H1 (cell line): ENCODE measurements at regions not wholly inside any gene's neighbourhood (a gene's known extent, or its start where the extent isn't known, plus 50 kb on each side); places are given as distances from the start of the nearest gene placed in this dataset.

Source experiments
- CTCF ChIA-PET: fragments of 300-600 bp; sonication (Branson Sonifier 250); formaldehyde crosslinking; loops from one replicate; lab custom pipeline; 2021; ENCODE audit not compliant: partially characterized antibody; lab: Charles Lee
- POLR2A ChIA-PET: fragments of 300-600 bp; sonication (Branson Sonifier 250); formaldehyde crosslinking; loops from one replicate; lab custom pipeline; 2021; ENCODE audit warnings: inconsistent platforms; ENCODE audit not compliant: partially characterized antibody; lab: Charles Lee
- DNase-seq, 2 experiments: peaks; one replicate each; pipeline versions ENCODE4 v3.0.0 to v3.0.0-alpha.2; 2010 to 2022; ENCODE audit warnings: low spot score in 2 of 2, low read depth in 1 of 2, mixed read lengths in 1 of 2
- FAIRE-seq: peaks from 2 replicates; lab custom pipeline; 2011; peaks lifted over from hg19 to GRCh38; lab: Jason Lieb, UNC
- H2AFZ ChIP-seq: 2 replicates; pipeline ENCODE4 v1.8.1; 2012; ENCODE audit warnings: low read length, inconsistent platforms
- H2AK5ac ChIP-seq: 2 replicates; pipeline ENCODE4 v1.6.1; 2013; ENCODE audit warnings: low read depth, low read length
- H2BK120ac ChIP-seq: replicated peaks from 2 replicates; pipeline ENCODE3; 2013; ENCODE audit warnings: low read depth, low read length, inconsistent platforms
- H2BK12ac ChIP-seq: 2 replicates; pipeline ENCODE4 v1.6.1; 2013; ENCODE audit warnings: low read depth, low read length
- H2BK15ac ChIP-seq: 2 replicates; pipeline ENCODE4 v1.6.1; 2013; ENCODE audit warnings: low read length
- H2BK20ac ChIP-seq: 2 replicates; pipeline ENCODE4 v1.6.1; 2013; ENCODE audit warnings: low read length
- H2BK5ac ChIP-seq: 2 replicates; pipeline ENCODE4 v1.6.1; 2013; ENCODE audit warnings: low read depth, low read length
- H3K14ac ChIP-seq: 2 replicates; pipeline ENCODE4 v1.6.1; 2013; ENCODE audit warnings: inconsistent platforms; ENCODE audit not compliant: insufficient read length
- H3K18ac ChIP-seq: 2 replicates; pipeline ENCODE4 v1.6.1; 2013; ENCODE audit warnings: low read length; ENCODE audit errors: extremely low read depth
- H3K23ac ChIP-seq: 2 replicates; pipeline ENCODE4 v1.6.1; 2013; ENCODE audit warnings: inconsistent platforms; ENCODE audit not compliant: insufficient read length
- H3K23me2 ChIP-seq: 2 replicates; pipeline ENCODE4 v1.6.1; 2013; ENCODE audit warnings: low read depth, low read length
- H3K27ac ChIP-seq: 2 replicates; pipeline ENCODE4 v1.6.1; 2011; ENCODE audit warnings: low read depth, low read length, inconsistent platforms
- H3K27me3 ChIP-seq, 4 experiments: replicated peaks in 1 of 4; 1 replicate in 1 of 4; 2 replicates in 3 of 4; pipeline versions ENCODE4 v1.6.1 to v1.8.1; 2011 to 2013; ENCODE audit warnings: low read length in 3 of 4, mild to moderate bottlenecking in 3 of 4, inconsistent platforms in 2 of 4, mixed read lengths in 2 of 4, moderate library complexity in 1 of 4; ENCODE audit not compliant: control insufficient read depth in 3 of 4, insufficient read depth in 3 of 4; ENCODE audit errors: extremely low read depth in 1 of 4
- H3K36me3 ChIP-seq, 4 experiments: 2 replicates each; pipeline versions ENCODE4 v1.6.1 to v1.8.1; 2011 to 2013; ENCODE audit warnings: mild to moderate bottlenecking in 4 of 4, low read length in 3 of 4, moderate library complexity in 2 of 4, control low read depth in 1 of 4, inconsistent platforms in 1 of 4; ENCODE audit not compliant: insufficient read depth in 4 of 4, control insufficient read depth in 2 of 4
- H3K4ac ChIP-seq: replicated peaks from 2 replicates; pipeline ENCODE3; 2013; ENCODE audit warnings: low read length, low read depth, mixed read lengths, inconsistent platforms; ENCODE audit not compliant: insufficient read length
- H3K4me1 ChIP-seq, 4 experiments: replicated peaks in 1 of 4; 1 replicate in 1 of 4; 2 replicates in 3 of 4; pipeline versions ENCODE4 v1.6.1 to v1.8.1; 2011 to 2013; ENCODE audit warnings: low read length in 3 of 4, inconsistent platforms in 2 of 4, mixed read lengths in 1 of 4; ENCODE audit not compliant: insufficient read depth in 4 of 4, control insufficient read depth in 3 of 4
- H3K4me2 ChIP-seq, 2 experiments: 2 replicates each; pipeline versions ENCODE4 v1.6.1 to v1.8.1; 2011 to 2013; ENCODE audit warnings: low read depth in 2 of 2, low read length in 2 of 2, control low read depth in 1 of 2, inconsistent platforms in 1 of 2, mild to moderate bottlenecking in 1 of 2; ENCODE audit not compliant: insufficient read depth in 1 of 2
- H3K4me3 ChIP-seq, 4 experiments: fragments of 200-600, 300-600 bp in 1 of 4; sonication (generic), shearing (Covaris generic), sonication (Bioruptor Twin) in 1 of 4; 2 replicates each; pipeline versions ENCODE4 v1.5.1 to v1.8.1; 2011 to 2016; ENCODE audit warnings: low read length in 4 of 4, low read depth in 3 of 4, control low read depth in 2 of 4, inconsistent platforms in 2 of 4, mild to moderate bottlenecking in 2 of 4, mixed read lengths in 1 of 4, moderate library complexity in 1 of 4; ENCODE audit not compliant: insufficient read depth in 2 of 4; ENCODE audit errors: extremely low read depth in 1 of 4
- H3K56ac ChIP-seq: replicated peaks from 2 replicates; pipeline ENCODE3; 2013; ENCODE audit warnings: low read depth, mild to moderate bottlenecking, mixed read lengths, low read length, inconsistent platforms; ENCODE audit not compliant: insufficient read length
- H3K79me1 ChIP-seq: 2 replicates; pipeline ENCODE4 v1.6.1; 2013; ENCODE audit warnings: low read depth, low read length, control low read depth
- H3K79me2 ChIP-seq, 2 experiments: 2 replicates each; pipeline versions ENCODE4 v1.6.1 to v1.8.1; 2012 to 2013; ENCODE audit warnings: low read length in 2 of 2, mild to moderate bottlenecking in 2 of 2, inconsistent platforms in 1 of 2; ENCODE audit not compliant: insufficient read depth in 2 of 2, control insufficient read depth in 1 of 2
- H3K9ac ChIP-seq, 4 experiments: replicated peaks in 1 of 4; 1 replicate in 1 of 4; 2 replicates in 3 of 4; pipeline versions ENCODE4 v1.6.1 to v1.8.1; 2011 to 2013; ENCODE audit warnings: low read depth in 3 of 4, low read length in 3 of 4, control low read depth in 2 of 4, mild to moderate bottlenecking in 2 of 4, moderate library complexity in 2 of 4, inconsistent platforms in 1 of 4; ENCODE audit errors: extremely low read depth in 1 of 4
- H3K9me3 ChIP-seq, 2 experiments: 2 replicates each; pipeline versions ENCODE4 v1.6.1 to v1.8.1; 2012 to 2013; ENCODE audit warnings: mild to moderate bottlenecking in 2 of 2, moderate library complexity in 2 of 2, control low read depth in 1 of 2, inconsistent platforms in 1 of 2, low read depth in 1 of 2, low read length in 1 of 2, mixed read lengths in 1 of 2; ENCODE audit not compliant: insufficient read depth in 2 of 2
- H4K20me1 ChIP-seq, 2 experiments: replicated peaks in 1 of 2; 2 replicates each; pipeline versions ENCODE3 to v1.8.1; 2011 to 2013; ENCODE audit warnings: inconsistent platforms in 2 of 2, low read length in 2 of 2, mild to moderate bottlenecking in 1 of 2; ENCODE audit not compliant: insufficient read depth in 2 of 2, control insufficient read depth in 1 of 2
- H4K5ac ChIP-seq: 2 replicates; pipeline ENCODE4 v1.6.1; 2013; ENCODE audit warnings: low read length, low read depth, mixed read lengths, inconsistent platforms; ENCODE audit not compliant: insufficient read length
- H4K8ac ChIP-seq: 2 replicates; pipeline ENCODE4 v1.8.0; 2013; ENCODE audit warnings: mild to moderate bottlenecking, moderate library complexity, low read length, inconsistent platforms; ENCODE audit not compliant: insufficient read depth; ENCODE audit errors: extremely low read depth
- H4K91ac ChIP-seq: replicated peaks from 2 replicates; pipeline ENCODE3; 2013; ENCODE audit warnings: low read length, mixed read lengths, inconsistent platforms; ENCODE audit not compliant: insufficient read length
- CREB1 ChIP-seq: IDR thresholded peaks from 2 replicates; pipeline ENCODE4 v1.6.1; 2012; ENCODE audit warnings: inconsistent platforms
- CTBP2 ChIP-seq: IDR thresholded peaks from 2 replicates; pipeline ENCODE4 v1.7.0; 2011; ENCODE audit warnings: borderline replicate concordance, mild to moderate bottlenecking, moderate library complexity, mixed read lengths, low read length; ENCODE audit not compliant: insufficient read depth, insufficient read length
- EP300 ChIP-seq, 2 experiments: IDR thresholded peaks; 1 replicate in 1 of 2; 2 replicates in 1 of 2; pipeline ENCODE4 v1.6.1; 2011 to 2012; ENCODE audit warnings: low read depth in 2 of 2, low read length in 2 of 2, mild to moderate bottlenecking in 2 of 2, borderline replicate concordance in 1 of 2, inconsistent platforms in 1 of 2, moderate library complexity in 1 of 2
- JUN ChIP-seq: IDR thresholded peaks from 2 replicates; pipeline ENCODE4 v1.6.1; 2011; ENCODE audit warnings: low read depth, mild to moderate bottlenecking, improper control_type of control experiment, low read length
- NANOG ChIP-seq: IDR thresholded peaks from 2 replicates; pipeline ENCODE4 v1.6.1; 2011; ENCODE audit warnings: low read length, low read depth, mild to moderate bottlenecking, inconsistent platforms; ENCODE audit not compliant: insufficient read depth, poor library complexity, severe bottlenecking
- PHF8 ChIP-seq: fragments of 200-600 bp; sonication (generic); conservative IDR thresholded peaks from 2 replicates; pipeline ENCODE4 v1.7.1; 2012; ENCODE audit warnings: low read depth, mild to moderate bottlenecking, inconsistent platforms, low read length, moderate library complexity
- RNF2 ChIP-seq: fragments of 200-900, 300-1000 bp; sonication (generic); IDR thresholded peaks from 2 replicates; pipeline ENCODE4 v1.7.1; 2016; ENCODE audit warnings: borderline replicate concordance, low read depth, mild to moderate bottlenecking, antibody characterized with exemption, low read length; ENCODE audit not compliant: poor library complexity, severe bottlenecking; ENCODE audit errors: missing control alignments
- SIRT6 ChIP-seq: IDR thresholded peaks from one replicate; pipeline ENCODE4 v1.7.1; 2012; ENCODE audit warnings: low read length, inconsistent platforms
- TBP ChIP-seq: IDR thresholded peaks from 2 replicates; pipeline ENCODE4 v1.6.1; 2011; ENCODE audit warnings: low read depth, low read length, improper control_type of control experiment
- TEAD4 ChIP-seq: IDR thresholded peaks from 2 replicates; pipeline ENCODE4 v1.6.1; 2012; ENCODE audit warnings: low read depth, low read length, inconsistent platforms, mixed read lengths
- WGBS, 2 experiments: shearing (Covaris generic) in 1 of 2; methylation state at CpG; one replicate each; pipeline versions ENCODE4 v1.1.6 to v1.1.7; 2013 to 2015; ENCODE audit warnings: low lambda C conversion rate in 2 of 2, mixed read lengths in 2 of 2, inconsistent platforms in 1 of 2, low coverage in 1 of 2, missing lambda C conversion rate in 1 of 2; ENCODE audit not compliant: insufficient replicate concordance in 2 of 2, insufficient coverage in 1 of 2, insufficient read length in 1 of 2; ENCODE audit errors: extremely low coverage in 1 of 2, missing lambda C conversion rate in 1 of 2; 5-methylcytosine and 5-hydroxymethylcytosine counted together

DNA sequence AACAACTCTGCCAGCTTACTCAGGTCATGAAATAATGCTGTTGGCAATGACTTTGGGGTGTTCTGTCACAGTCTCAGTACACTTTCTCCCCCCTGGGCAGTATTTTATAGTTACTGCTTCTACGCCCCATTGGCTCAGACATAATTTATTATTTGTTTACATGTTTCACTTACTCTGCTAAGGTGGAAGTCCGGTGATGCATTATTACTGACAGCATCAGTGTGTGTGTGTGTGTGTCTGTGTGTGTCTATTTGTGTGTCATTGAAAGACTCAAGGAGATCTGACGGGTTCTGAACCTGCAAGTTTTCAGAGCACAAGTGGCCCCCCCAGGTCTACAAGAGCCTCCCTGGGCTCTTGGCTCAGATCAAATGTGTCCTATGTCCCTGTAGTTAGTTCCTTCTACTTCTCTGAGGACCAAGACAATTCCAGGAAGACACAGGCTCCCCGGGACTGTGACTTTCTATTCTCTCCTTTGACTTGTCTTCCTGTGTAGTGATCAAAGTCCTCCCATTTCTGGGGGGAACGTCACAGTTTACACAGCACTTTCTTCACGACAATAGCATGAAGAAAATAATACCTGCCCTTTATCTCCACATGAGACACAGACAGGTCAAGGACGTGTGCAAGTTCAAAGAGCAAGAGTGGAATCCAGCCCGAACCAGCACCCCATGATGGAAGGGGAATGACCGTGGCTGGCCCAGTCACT is 283.7 kb upstream of the GATB start:
- Histone ChIP-seq H3K36me3 (no peaks in the 10 kb centered on the region), H2AFZ (no peak overlapping the region), H3K4ac (no peak overlapping the region), H4K20me1 (no peaks in the 10 kb centered on the region), H3K23me2 (0 out of 2 replicates have a peak, but pooled peaks cover 3% of the 10 kb centered on the region), H3K9ac (no peak overlapping the region), H2AK5ac (no peak overlapping the region), H3K4me2 (no peak overlapping the region), H2BK120ac (no peak overlapping the region), H3K9me3 (no peaks in the 10 kb centered on the region), H3K4me3 (no peak overlapping the region), H2BK5ac (no peak overlapping the region), H3K14ac (no peak overlapping the region), H3K56ac (no peak overlapping the region), H3K18ac (no peak overlapping the region), H2BK20ac (no peak overlapping the region), H2BK15ac (0 out of 2 replicates have a peak overlapping the region, but pooled peaks have one; percentile 18), H4K5ac (no peak overlapping the region), H3K4me1 (peaks cover 2 to 9% (median 7%) of the 10 kb centered on the region in 4 experiments; a peak in 4 of 7 replicates), H3K79me1 (no peaks in the 10 kb centered on the region), H3K79me2 (no peaks in the 10 kb centered on the region), H3K27ac (no peak overlapping the region), H3K23ac (no peak overlapping the region), H4K8ac (no peak overlapping the region), H3K27me3 (no peaks in the 10 kb centered on the region), H4K91ac (no peak overlapping the region), H2BK12ac (0 out of 2 replicates have a peak overlapping the region, but pooled peaks have one; percentile 11)
- FAIRE-seq (no peak), DNase-seq (no peak)
- TF ChIP-seq PHF8 (no peak), EP300 (IDR thresholded peaks at IDR 0.05; ENCODE audit: borderline replicate concordance in 1 of 2, low read depth in 2 of 2, low read length in 2 of 2) (no peak), JUN (no peak), TEAD4 (no peak), CTBP2 (no peak), TBP (no peak), CREB1 (no peak), RNF2 (no peak), NANOG (no peak), SIRT6 (no peak)
- WGBS, 2 experiments, result 86% methylated on average over 9 of the region's 9 CpGs; no CpG with 5 or more reads in 1 of the 2 experiments
- ChIA-PET CTCF (interaction anchor here (0.9 to 1.8 kb wide), 8 partner anchors 9 to 326 kb away, joined by 3 to 7 read pairs (median 3); no protein-coding TSS in a partner anchor), POLR2A (interaction anchor here (1.7 kb wide), 1 partner anchor 18 kb away, joined by 8 read pairs; no protein-coding TSS in a partner anchor)
